HEK293 (cell line): ENCODE measurements at regions not wholly inside any gene's neighbourhood (a gene's known extent, or its start where the extent isn't known, plus 50 kb on each side); places are given as distances from the start of the nearest gene placed in this dataset.

Experiments
- CTCF ChIA-PET: fragments of 350-600 bp; formaldehyde crosslinking; extraction: SDS; loops from one replicate; lab custom pipeline; 2021; ENCODE audit warnings: antibody characterized with exemption; lab: Yijun Ruan, JAX
- POLR2A ChIA-PET: fragments of 300-600 bp; formaldehyde crosslinking; extraction: SDS; loops from one replicate; lab custom pipeline; 2020; ENCODE audit warnings: antibody characterized with exemption, inconsistent platforms; lab: Yijun Ruan, JAX
- H3K27ac ChIP-seq: fragments of 200-500 bp; sonication (Bioruptor generic); 2 replicates; pipeline ENCODE4 v1.5.1; 2014; ENCODE audit warnings: low read depth, low read length, control low read depth, inconsistent platforms; ENCODE audit errors: extremely low read depth
- H3K36me3 ChIP-seq, 2 experiments: fragments of 200-500 bp in 1 of 2; sonication (Bioruptor generic) in 1 of 2; 1 replicate in 1 of 2; 2 replicates in 1 of 2; pipeline ENCODE4 v1.5.1; 2014 to 2017; ENCODE audit warnings: inconsistent platforms in 2 of 2, low read length in 2 of 2; ENCODE audit not compliant: control insufficient read depth in 2 of 2, insufficient read depth in 1 of 2
- H3K4me1 ChIP-seq: fragments of 200-500 bp; sonication (Bioruptor generic); 2 replicates; pipeline ENCODE4 v1.5.1; 2014; ENCODE audit warnings: mild to moderate bottlenecking, low read length, inconsistent platforms; ENCODE audit not compliant: control insufficient read depth, insufficient read depth
- H3K4me3 ChIP-seq: 2 replicates; pipeline ENCODE4 v1.5.1; 2011; ENCODE audit warnings: low read depth, mild to moderate bottlenecking, control low read depth, low read length, moderate library complexity
- H3K9me3 ChIP-seq: fragments of 200-500 bp; sonication (Bioruptor generic); 2 replicates; pipeline ENCODE4 v1.5.1; 2014; ENCODE audit warnings: low read depth, low read length, inconsistent platforms; ENCODE audit not compliant: control insufficient read depth, insufficient read depth
- HOXC10 ChIP-seq: sonication (generic); formaldehyde crosslinking; IDR thresholded peaks from 2 replicates; pipeline ENCODE4 v1.8.1; 2023; ENCODE audit warnings: mild to moderate bottlenecking, missing genetic modification reagents
- SALL2 ChIP-seq: fragments of 450-650 bp; formaldehyde crosslinking; IDR thresholded peaks from 2 replicates; pipeline ENCODE4 v1.5.0; 2017; ENCODE audit warnings: missing biosample characterization, mild to moderate bottlenecking, missing genetic modification characterization, borderline replicate concordance
- SETDB1 ChIP-seq: IDR thresholded peaks from one replicate; pipeline ENCODE4 v1.6.1; 2017; ENCODE audit warnings: mild to moderate bottlenecking, low read length, moderate library complexity, mixed read lengths; ENCODE audit not compliant: insufficient read length
- TSHZ1 ChIP-seq: fragments of 450-650 bp; formaldehyde crosslinking; IDR thresholded peaks from 2 replicates; pipeline ENCODE4 v1.5.1; 2016; ENCODE audit warnings: missing biosample characterization, missing genetic modification characterization, borderline replicate concordance
- ZBTB48 ChIP-seq: fragments of 450-650 bp; formaldehyde crosslinking; IDR thresholded peaks from 2 replicates; pipeline ENCODE4 v1.5.1; 2016; ENCODE audit warnings: missing biosample characterization, missing genetic modification characterization
- ZBTB6 ChIP-seq: fragments of 450-650 bp; formaldehyde crosslinking; IDR thresholded peaks from 2 replicates; pipeline ENCODE4 v1.5.1; 2017; ENCODE audit warnings: missing biosample characterization, missing genetic modification characterization
- ZBTB7A ChIP-seq: fragments of 450-650 bp; formaldehyde crosslinking; IDR thresholded peaks from 2 replicates; pipeline ENCODE4 v1.5.1; 2016; ENCODE audit warnings: low read depth, missing biosample characterization, missing genetic modification characterization
- ZFHX2 ChIP-seq: fragments of 450-650 bp; formaldehyde crosslinking; conservative IDR thresholded peaks from 2 replicates; pipeline ENCODE4 v1.5.1; 2016; ENCODE audit warnings: missing biosample characterization, missing genetic modification characterization
- ZFP41 ChIP-seq: fragments of 450-650 bp; formaldehyde crosslinking; IDR thresholded peaks from 2 replicates; pipeline ENCODE4 v1.5.1; 2016; ENCODE audit warnings: missing biosample characterization, missing genetic modification characterization, borderline replicate concordance
- ZNF169 ChIP-seq: fragments of 450-650 bp; formaldehyde crosslinking; IDR thresholded peaks from 2 replicates; pipeline ENCODE4 v1.5.1; 2016; ENCODE audit warnings: missing biosample characterization, missing genetic modification characterization
- ZNF274 ChIP-seq, 2 experiments: fragments of 200-500 bp in 1 of 2; fragments of 450-650 bp in 1 of 2; sonication (Bioruptor generic) in 1 of 2; formaldehyde crosslinking in 1 of 2; IDR thresholded peaks; 2 replicates each; pipeline versions ENCODE4 v1.5.1 to v1.6.1; 2014 to 2016; ENCODE audit warnings: borderline replicate concordance in 1 of 2, inconsistent platforms in 1 of 2, low read length in 1 of 2, missing biosample characterization in 1 of 2, missing genetic modification characterization in 1 of 2
- ZNF394 ChIP-seq: fragments of 450-650 bp; formaldehyde crosslinking; IDR thresholded peaks from 2 replicates; pipeline ENCODE4 v1.5.1; 2016; ENCODE audit warnings: missing biosample characterization, missing genetic modification characterization, mild to moderate bottlenecking, moderate library complexity, borderline replicate concordance
- ZNF549 ChIP-seq: fragments of 450-650 bp; IDR thresholded peaks from 2 replicates; pipeline ENCODE4 v1.5.1; 2018; ENCODE audit warnings: missing biosample characterization, missing genetic modification characterization, mild to moderate bottlenecking, inconsistent platforms, moderate library complexity
- ZNF600 ChIP-seq: fragments of 450-650 bp; formaldehyde crosslinking; IDR thresholded peaks from 2 replicates; pipeline ENCODE4 v1.5.1; 2016; ENCODE audit warnings: missing biosample characterization, missing genetic modification characterization
- ZNF707 ChIP-seq: fragments of 450-650 bp; formaldehyde crosslinking; IDR thresholded peaks from 2 replicates; pipeline ENCODE4 v1.5.1; 2016; ENCODE audit warnings: missing biosample characterization, missing genetic modification characterization
- ZNF791 ChIP-seq: fragments of 450-650 bp; formaldehyde crosslinking; IDR thresholded peaks from 2 replicates; pipeline ENCODE4 v1.5.1; 2016; ENCODE audit warnings: missing biosample characterization, missing genetic modification characterization
- ZNF830 ChIP-seq: fragments of 450-650 bp; IDR thresholded peaks from 2 replicates; pipeline ENCODE4 v1.5.0; 2018; ENCODE audit warnings: missing biosample characterization, missing genetic modification characterization, low read depth, mild to moderate bottlenecking, moderate library complexity
- ZNF837 ChIP-seq: fragments of 450-650 bp; formaldehyde crosslinking; IDR thresholded peaks from 2 replicates; pipeline ENCODE4 v1.5.1; 2016; ENCODE audit warnings: missing biosample characterization, missing genetic modification characterization
- ZSCAN18 ChIP-seq: fragments of 450-650 bp; formaldehyde crosslinking; IDR thresholded peaks from 2 replicates; pipeline ENCODE4 v1.5.1; 2016; ENCODE audit warnings: missing biosample characterization, missing genetic modification characterization
- ZSCAN23 ChIP-seq: fragments of 450-650 bp; formaldehyde crosslinking; IDR thresholded peaks from 2 replicates; pipeline ENCODE4 v1.5.1; 2016; ENCODE audit warnings: missing biosample characterization, missing genetic modification characterization
- ZXDB ChIP-seq: fragments of 450-650 bp; formaldehyde crosslinking; IDR thresholded peaks from 2 replicates; pipeline ENCODE4 v1.5.1; 2016; ENCODE audit warnings: missing biosample characterization, missing genetic modification characterization

GRCh38 chr15:39272901-39273300 is 308.0 kb upstream of the THBS1 start:
- peaks cover 5% of the 10 kb centered on the region; the same call in 1 of the 2 replicates for H3K4me1 ChIP-seq
- no peaks in the 10 kb centered on the region for H3K36me3 ChIP-seq
- H3K9me3 ChIP-seq, result no peaks in the 10 kb centered on the region
- no peak overlapping the region for H3K27ac ChIP-seq
- H3K4me3 ChIP-seq, result no peak overlapping the region
- TF ChIP-seq ZBTB7A (tag by site-specific recombination) (no peak), ZXDB (tag by site-specific recombination) (no peak), ZNF707 (no peak), ZNF791 (tag by site-specific recombination) (no peak), ZNF274 (IDR thresholded peaks at IDR 0.05; ENCODE audit: low read length) (no peak), ZNF274 (tag by site-specific recombination; IDR thresholded peaks at IDR 0.05; ENCODE audit: borderline replicate concordance) (no peak), ZNF549 (tag by site-specific recombination) (no peak), ZBTB48 (tag by site-specific recombination) (no peak), TSHZ1 (tag by site-specific recombination) (no peak), ZNF169 (tag by site-specific recombination) (no peak), SETDB1 (no peak), ZNF830 (tag by site-specific recombination) (no peak)
- ChIA-PET POLR2A (no interaction called here), CTCF (no interaction called here)

DNA sequence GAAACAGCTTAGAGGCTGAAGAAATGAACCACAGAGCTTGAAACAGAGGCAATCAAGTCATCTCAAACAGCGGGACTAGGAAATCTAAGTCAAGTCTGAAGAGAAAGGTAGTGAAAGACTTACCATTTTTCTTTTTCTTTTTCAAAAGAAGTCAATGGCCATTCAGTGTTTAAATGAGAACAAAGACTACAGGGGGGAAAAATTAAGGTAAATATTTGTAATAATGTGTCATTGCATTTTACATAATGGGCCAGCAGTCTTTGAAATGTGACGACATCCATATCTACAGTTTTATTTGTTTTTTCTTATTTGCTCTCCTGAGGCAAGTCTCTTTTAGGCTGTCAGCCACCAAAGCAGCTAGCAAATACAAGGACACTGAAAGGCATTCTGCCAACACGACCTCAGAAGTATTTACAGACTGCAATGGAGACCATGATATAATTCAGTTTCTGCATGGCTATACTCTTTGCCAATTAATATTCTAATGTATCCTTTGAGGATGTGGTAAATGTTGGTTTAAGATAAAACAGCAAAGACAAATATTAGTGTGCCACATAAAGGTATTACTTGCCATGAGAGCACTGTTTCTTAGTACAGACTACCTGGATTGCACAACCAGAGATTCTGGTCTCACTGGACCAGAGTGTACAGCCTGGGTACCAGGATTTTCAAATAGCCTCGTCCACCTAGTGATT is 307.0 kb upstream of the THBS1 start:
- POLR2A ChIA-PET, result no interaction called here
- Histone ChIP-seq H3K36me3 (no peaks in the 10 kb centered on the region), H3K27ac (0 out of 2 replicates have a peak overlapping the region, but pooled peaks have one; percentile 4), H3K4me1 (peaks cover 5% of the 10 kb centered on the region; the same call in 1 of the 2 replicates), H3K9me3 (no peaks in the 10 kb centered on the region), H3K4me3 (no peak overlapping the region)
- CTCF ChIA-PET, result interaction anchor here (0.7 kb wide), 1 partner anchor 370 kb away, joined by 8 read pairs; no protein-coding TSS in a partner anchor
- TF ChIP-seq ZBTB6 (no peak), ZNF837 (tag by site-specific recombination) (no peak), SALL2 (tag by site-specific recombination) (no peak), ZSCAN23 (tag by site-specific recombination) (no peak)
- TF ChIP-seq, all 188 proteins: peak for 0

DNA sequence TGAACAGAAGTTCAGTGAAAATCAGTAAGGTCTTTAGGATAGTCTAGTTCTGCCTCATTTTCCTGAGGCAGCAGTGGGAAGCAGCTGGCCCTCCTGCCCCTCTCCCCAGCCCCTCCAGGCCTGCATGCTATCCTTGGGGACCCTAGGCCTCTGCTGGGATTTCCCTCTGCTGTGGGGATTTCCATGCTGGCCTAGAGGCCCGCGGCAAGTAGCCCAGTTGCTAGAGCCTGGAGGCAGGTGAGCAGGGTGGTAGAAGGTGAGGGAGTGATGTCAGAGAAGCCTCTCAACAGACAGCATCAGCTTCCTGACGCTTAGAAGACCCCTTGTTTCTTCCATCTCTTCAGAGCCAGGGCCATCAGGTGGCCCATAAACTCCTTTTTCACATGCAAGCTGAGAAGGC is 305.8 kb upstream of the THBS1 start:
- H3K27ac ChIP-seq, result no peak overlapping the region
- ChIA-PET CTCF (no interaction called here), POLR2A (no interaction called here)
- H3K4me1 ChIP-seq, result 0 out of 2 replicates have a peak, but pooled peaks cover 5% of the 10 kb centered on the region
- no peaks in the 10 kb centered on the region for H3K9me3 ChIP-seq
- H3K4me3 ChIP-seq, result no peak overlapping the region
- no peaks in the 10 kb centered on the region for H3K36me3 ChIP-seq
- no peak for TF ChIP-seq ZFP41 (tag by site-specific recombination)
- no peak for TF ChIP-seq ZSCAN18
- TF ChIP-seq HOXC10, result no peak
- no peak for TF ChIP-seq TSHZ1 (tag by site-specific recombination)
- TF ChIP-seq ZFHX2 (tag by site-specific recombination), result no peak
- TF ChIP-seq ZNF600 (tag by site-specific recombination), result no peak
- no peak for TF ChIP-seq ZNF394 (tag by site-specific recombination)
